HG02885 (cell line): ENCODE measurements at regions not wholly inside any gene's neighbourhood (a gene's known extent, or its start where the extent isn't known, plus 50 kb on each side); places are given as distances from the start of the nearest gene placed in this dataset.
"Not testable (repeated sequence)": the region's sequence is repeated elsewhere in the genome, so short reads cannot be mapped to it uniquely, and the experiment has no call there.

Experiments used
- ATAC-seq: cut with Tn5 transposase; IDR thresholded peaks from one replicate; pipeline ENCODE4 v1.9.1; 2021; ENCODE audit warnings: mild to moderate bottlenecking; ENCODE audit not compliant: unreplicated experiment, poor library complexity

DNA sequence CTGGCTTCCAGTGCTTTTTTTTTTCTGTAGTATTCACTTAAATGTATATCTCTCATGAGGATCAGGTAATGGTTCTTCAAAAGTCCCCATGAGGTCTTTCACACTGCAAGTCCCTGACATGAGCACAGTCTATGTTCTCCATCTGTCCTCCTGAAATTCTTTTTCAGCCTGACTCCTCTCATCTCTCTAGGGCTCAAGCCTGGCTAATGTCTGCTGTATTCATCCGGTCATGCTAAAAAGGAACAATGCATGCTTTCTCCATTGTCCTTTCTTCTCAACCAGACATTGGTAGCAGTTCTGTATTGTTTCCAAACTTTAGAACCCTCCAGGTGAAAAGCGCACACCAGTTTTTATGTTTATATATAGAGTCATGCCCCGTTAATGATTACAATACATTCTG, 368.3 kb upstream of the OLFM3 start:
- no peak for ATAC-seq

DNA sequence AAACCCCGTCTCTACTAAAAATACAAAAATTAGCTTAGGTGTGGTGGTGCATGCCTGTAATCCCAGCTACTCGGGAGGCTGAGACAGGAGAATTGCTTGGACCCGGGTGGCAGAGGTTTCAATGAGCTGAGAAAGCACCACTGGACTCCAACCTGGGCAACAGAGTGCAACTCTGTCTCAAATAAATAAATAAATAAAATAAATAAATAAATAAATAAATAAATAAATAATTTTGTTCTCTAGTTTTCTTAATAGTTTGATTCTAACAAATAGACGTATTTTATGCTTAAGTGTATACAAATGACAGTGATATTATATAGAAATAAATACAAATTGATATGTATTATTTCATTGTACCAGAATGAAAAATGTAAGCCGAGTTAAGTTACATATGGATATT, 339.9 kb upstream of the OLFM3 start:
- ATAC-seq, result no peak

DNA sequence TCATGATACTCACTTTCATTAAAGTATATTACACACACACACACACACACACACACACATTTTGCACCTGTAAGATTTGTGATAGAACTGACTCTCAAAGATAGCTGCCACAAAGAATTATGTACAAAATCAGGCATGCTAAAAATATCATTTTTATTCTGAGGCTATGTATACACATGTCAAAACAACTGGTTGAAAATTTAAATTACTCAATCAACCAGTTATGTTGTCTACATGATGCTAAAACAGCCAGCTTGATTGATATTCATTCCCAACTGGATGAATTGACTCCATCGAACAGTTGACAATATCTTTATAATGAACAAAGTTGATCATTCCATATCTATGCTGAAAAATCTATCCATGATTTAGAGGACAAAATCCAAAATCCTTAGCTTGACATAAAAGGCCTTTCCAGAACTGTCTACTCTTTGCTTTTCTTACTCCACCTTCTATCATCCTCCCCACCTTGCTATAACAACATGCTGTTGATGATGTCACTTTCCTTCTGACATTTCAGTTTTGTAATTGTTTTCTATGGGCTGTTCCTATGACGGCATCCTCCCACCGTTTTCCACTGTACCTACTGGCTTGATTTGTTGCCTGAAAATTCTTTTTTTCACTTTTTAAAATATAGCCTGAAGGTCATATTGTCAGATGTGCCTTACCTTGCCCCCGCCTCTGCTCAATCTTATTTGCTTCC, 321.5 kb upstream of the OLFM3 start:
- no peak for ATAC-seq

DNA sequence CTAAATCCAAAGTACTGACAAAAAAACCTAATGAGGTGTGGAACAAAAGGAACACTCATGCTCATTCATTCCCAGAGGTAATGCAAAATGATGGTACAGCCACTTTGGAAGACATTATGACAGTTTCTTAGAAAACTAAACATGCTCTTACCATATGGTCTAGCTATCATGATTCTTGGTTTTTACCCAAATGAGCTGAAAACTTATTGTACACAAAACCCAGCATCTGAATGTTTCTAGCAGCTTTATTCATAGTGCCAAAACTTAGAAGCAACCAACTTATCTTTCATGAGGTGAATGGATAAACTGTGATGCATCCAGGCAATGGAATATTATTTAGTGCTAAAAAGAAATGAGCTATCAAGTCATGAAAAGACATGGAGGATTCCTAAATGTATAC, 318.4 kb upstream of the OLFM3 start:
- ATAC-seq, result no peak

GRCh38 chr1:102296116-102296515, 299.4 kb upstream of the OLFM3 start:
- ATAC-seq, result no peak

GRCh38 chr1:102282955-102283354, 286.2 kb upstream of the OLFM3 start:
- ATAC-seq, result no peak

DNA sequence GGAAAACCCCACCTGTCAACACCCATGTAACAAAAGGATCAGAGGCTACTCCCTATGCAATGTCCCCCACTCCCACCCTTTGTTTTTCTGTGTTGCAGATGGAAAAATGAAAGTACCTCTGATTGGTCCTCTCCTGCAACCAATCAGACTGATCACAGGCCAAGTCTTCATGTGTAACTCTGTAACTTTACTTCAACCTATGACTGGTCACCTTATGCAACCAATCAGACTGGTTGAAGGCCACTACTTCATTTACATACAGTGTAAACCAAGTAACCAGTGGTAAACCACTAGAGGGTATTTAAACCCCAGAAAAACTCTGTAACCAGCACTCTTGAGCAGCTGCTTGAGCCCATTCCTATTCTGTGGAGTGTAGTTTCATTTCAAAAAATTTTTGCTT, 266.3 kb upstream of the OLFM3 start:
- no peak for ATAC-seq

GRCh38 chr1:102252731-102253505, 256.2 kb upstream of the OLFM3 start:
- ATAC-seq, result no peak

GRCh38 chr1:102241431-102242338, 245.0 kb upstream of the OLFM3 start:
- peak; percentile 80 for ATAC-seq

- no peak for ATAC-seq
Observed at GRCh38 chr1:102239247-102239646, 242.5 kb upstream of the OLFM3 start.

- ATAC-seq, result no peak
Observed at GRCh38 chr1:102234753-102235359, 238.1 kb upstream of the OLFM3 start.

GRCh38 chr1:102219463-102219862, 222.7 kb upstream of the OLFM3 start:
- ATAC-seq, result no peak

DNA sequence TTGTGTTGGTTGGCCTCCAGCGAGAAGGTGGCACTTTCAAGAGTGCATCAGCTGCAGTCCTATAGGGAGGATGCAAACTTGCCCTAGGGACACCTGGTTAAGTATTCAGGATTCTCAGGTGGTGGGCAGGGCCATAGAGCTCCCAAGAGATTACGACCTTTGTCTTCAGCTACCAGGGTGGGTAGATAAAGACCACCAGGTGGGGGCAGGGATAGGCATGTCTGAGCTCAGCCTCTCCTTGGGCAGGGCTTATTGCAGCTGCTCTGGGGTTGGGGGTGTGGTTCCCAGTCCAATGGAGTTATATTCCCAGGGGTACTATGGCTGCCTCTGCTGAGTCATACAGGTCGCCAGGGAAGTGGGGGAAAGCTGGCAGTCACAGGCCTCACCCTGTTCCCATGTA, 214.2 kb upstream of the OLFM3 start:
- not testable (repeated sequence) for ATAC-seq

DNA sequence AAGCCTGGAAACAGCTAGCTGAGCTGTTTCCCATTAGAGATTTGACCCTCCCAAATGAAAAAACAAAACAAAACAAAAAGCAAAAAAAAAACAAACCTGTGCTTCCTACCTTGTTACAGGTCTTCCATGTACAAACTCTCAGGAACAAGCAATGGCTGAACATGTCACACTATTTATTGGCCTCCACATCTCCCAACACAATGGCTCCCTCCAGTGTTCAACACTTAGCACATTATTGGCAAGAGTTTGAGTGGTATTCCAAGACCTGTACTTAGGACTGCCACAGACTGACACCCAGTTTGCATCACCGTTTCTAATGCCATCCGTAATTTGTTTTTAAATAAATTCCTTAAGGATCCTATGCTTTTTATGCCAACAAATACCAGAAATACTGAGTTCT, 195.0 kb upstream of the OLFM3 start:
- peak; percentile 81 for ATAC-seq

- ATAC-seq, result no peak
Observed at GRCh38 chr1:102190429-102190828, 193.7 kb upstream of the OLFM3 start.

GRCh38 chr1:102186536-102186935, 189.8 kb upstream of the OLFM3 start:
- no peak for ATAC-seq

DNA sequence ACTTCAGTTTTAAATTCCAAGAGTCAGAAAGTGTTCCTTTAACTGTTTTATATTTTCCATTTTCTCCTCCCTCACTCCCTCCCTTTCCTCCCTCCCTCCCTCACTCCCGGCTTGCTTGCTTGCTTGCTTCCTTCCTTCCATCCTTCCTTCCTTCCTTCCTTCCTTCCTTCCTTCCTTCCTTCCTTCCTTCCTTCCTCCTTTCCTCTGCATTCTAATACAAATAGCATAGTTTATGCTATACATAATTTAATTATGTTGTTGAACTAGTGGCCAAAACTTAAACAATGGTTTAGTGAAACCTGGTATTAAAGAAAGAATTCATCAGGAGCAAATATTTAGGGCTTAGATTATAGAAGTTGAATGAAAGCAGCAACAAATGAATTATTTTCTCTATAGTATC, 188.5 kb upstream of the OLFM3 start:
- ATAC-seq, result no peak

GRCh38 chr1:102184477-102184876, 187.8 kb upstream of the OLFM3 start:
- no peak for ATAC-seq

DNA sequence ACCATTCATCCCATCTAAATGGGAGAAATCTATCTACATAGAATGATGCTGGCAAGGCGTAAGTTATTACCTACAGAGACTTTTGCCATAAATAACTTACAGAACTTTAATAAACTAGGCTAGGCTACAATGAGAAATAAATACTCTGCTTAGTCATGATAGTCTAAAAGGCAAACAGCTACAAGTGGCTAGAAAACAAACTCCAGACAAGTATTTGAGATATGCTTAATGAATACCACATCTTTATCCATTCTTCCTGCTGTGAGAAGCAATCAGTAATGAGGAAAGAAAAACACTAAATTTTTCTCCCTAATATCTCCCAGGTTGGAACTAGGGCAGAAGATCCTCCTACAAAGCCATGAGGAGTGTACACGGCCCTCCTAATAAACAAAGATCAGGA, 187.0 kb upstream of the OLFM3 start:
- no peak for ATAC-seq

- ATAC-seq, result no peak
Observed at GRCh38 chr1:102182603-102183260, 186.0 kb upstream of the OLFM3 start.
